ENCODE measurements at regions not wholly inside any gene's neighbourhood (a gene's known extent, or its start where the extent isn't known, plus 50 kb on each side); places are given as distances from the start of the nearest gene placed in this dataset.

- Histone ChIP-seq H3K27me3 (ENCODE audit: insufficient read depth, low read depth, low read length) (no peaks in the 10 kb centered on the region), H3K4me3 (ENCODE audit: low read length) (no peak overlapping the region), H3K4me2 (ENCODE audit: low read length) (no peak overlapping the region), H2AFZ (ENCODE audit: low read depth, low read length) (no peak overlapping the region), H3K9me3 (ENCODE audit: low read length) (no peaks in the 10 kb centered on the region), H4K20me1 (ENCODE audit: insufficient read depth) (no peaks in the 10 kb centered on the region), H3K79me2 (replicated peaks; ENCODE audit: insufficient read depth, low read length) (no peaks in the 10 kb centered on the region), H3K36me3 (ENCODE audit: insufficient read depth, low read length) (no peaks in the 10 kb centered on the region), H3F3A (ENCODE audit: insufficient read depth, low read length, poor library complexity, severe bottlenecking) (no peaks in the 10 kb centered on the region), H3K9ac (ENCODE audit: low read length) (no peak overlapping the region), H3K27ac (ENCODE audit: low read length) (no peak overlapping the region), H3K9me2 (ENCODE audit: insufficient read depth, low read length) (no peaks in the 10 kb centered on the region)
- TF ChIP-seq POLR2AphosphoS5 (IDR thresholded peaks at IDR 0.05) (no peak), EP300 (conservative IDR thresholded peaks at IDR 0.05; ENCODE audit: poor library complexity, severe bottlenecking) (no peak), EZH2 (IDR thresholded peaks at IDR 0.05; ENCODE audit: borderline replicate concordance, insufficient read depth, low read length, poor library complexity, severe bottlenecking) (no peak), REST (IDR thresholded peaks at IDR 0.05; ENCODE audit: borderline replicate concordance) (no peak), TAF1 (IDR thresholded peaks at IDR 0.05; ENCODE audit: low read depth) (no peak), CTCF (IDR thresholded peaks at IDR 0.05; ENCODE audit: poor library complexity, severe bottlenecking) (no peak), SMC3 (conservative IDR thresholded peaks at IDR 0.05; ENCODE audit: poor library complexity) (no peak), RAD21 (conservative IDR thresholded peaks at IDR 0.05) (no peak), MXI1 (conservative IDR thresholded peaks at IDR 0.05; ENCODE audit: poor library complexity, severe bottlenecking) (no peak)
Observed at GRCh38 chr3:30400926-30401325, 205.5 kb upstream of the TGFBR2 start.

- TF ChIP-seq EZH2 (IDR thresholded peaks at IDR 0.05; ENCODE audit: borderline replicate concordance, insufficient read depth, low read length, poor library complexity, severe bottlenecking) = no peak
- TF ChIP-seq POLR2AphosphoS5 (IDR thresholded peaks at IDR 0.05) = no peak
- no peak for TF ChIP-seq REST (IDR thresholded peaks at IDR 0.05; ENCODE audit: borderline replicate concordance)
- TF ChIP-seq CTCF (IDR thresholded peaks at IDR 0.05; ENCODE audit: poor library complexity, severe bottlenecking) = no peak
- no peak for TF ChIP-seq MXI1 (conservative IDR thresholded peaks at IDR 0.05; ENCODE audit: poor library complexity, severe bottlenecking)
- no peak for TF ChIP-seq EP300 (conservative IDR thresholded peaks at IDR 0.05; ENCODE audit: poor library complexity, severe bottlenecking)
- TF ChIP-seq TAF1 (IDR thresholded peaks at IDR 0.05; ENCODE audit: low read depth) = no peak
- TF ChIP-seq SMC3 (conservative IDR thresholded peaks at IDR 0.05; ENCODE audit: poor library complexity) = no peak
- TF ChIP-seq RAD21 (conservative IDR thresholded peaks at IDR 0.05) = no peak
Observed at GRCh38 chr3:30401971-30402370, 204.4 kb upstream of the TGFBR2 start.

More at GRCh38 chr3:30401971-30402370, 204.4 kb upstream of the TGFBR2 start:
- Histone ChIP-seq H4K20me1 (ENCODE audit: insufficient read depth) (no peaks in the 10 kb centered on the region), H2AFZ (ENCODE audit: low read depth, low read length) (no peak overlapping the region), H3K79me2 (replicated peaks; ENCODE audit: insufficient read depth, low read length) (no peaks in the 10 kb centered on the region), H3K9ac (ENCODE audit: low read length) (no peak overlapping the region), H3K27ac (ENCODE audit: low read length) (no peak overlapping the region), H3K27me3 (ENCODE audit: insufficient read depth, low read depth, low read length) (no peaks in the 10 kb centered on the region), H3K9me2 (ENCODE audit: insufficient read depth, low read length) (no peaks in the 10 kb centered on the region), H3K9me3 (ENCODE audit: low read length) (no peaks in the 10 kb centered on the region), H3K36me3 (ENCODE audit: insufficient read depth, low read length) (no peaks in the 10 kb centered on the region), H3K4me2 (ENCODE audit: low read length) (no peak overlapping the region), H3F3A (ENCODE audit: insufficient read depth, low read length, poor library complexity, severe bottlenecking) (no peaks in the 10 kb centered on the region), H3K4me3 (ENCODE audit: low read length) (no peak overlapping the region)

Data from neural cell (in vitro differentiated cells).